ENCODE measurements at regions not wholly inside any gene's neighbourhood (a gene's known extent, or its start where the extent isn't known, plus 50 kb on each side); places are given as distances from the start of the nearest gene placed in this dataset.

- TF ChIP-seq CTCF (IDR thresholded peaks at IDR 0.05): no peak
- no peak for DNase-seq (ENCODE audit: low spot score)
- no peak for ATAC-seq (ENCODE audit: low FRiP score)
Measured at GRCh38 chr11:97800891-97801290, 1219.9 kb upstream of the CNTN5 start.

- DNase-seq (ENCODE audit: low spot score) (no peak), ATAC-seq (ENCODE audit: low FRiP score) (no peak)
- TF ChIP-seq CTCF (IDR thresholded peaks at IDR 0.05): no peak
Measured at GRCh38 chr11:97814325-97814959, 1206.3 kb upstream of the CNTN5 start.

GRCh38 chr11:97815667-97816066 lies 1205.1 kb upstream of the CNTN5 start:
- ATAC-seq (ENCODE audit: low FRiP score): no peak

GRCh38 chr11:97832451-97832850 lies 1188.3 kb upstream of the CNTN5 start:
- no peak for ATAC-seq (ENCODE audit: low FRiP score)
- no peak for DNase-seq (ENCODE audit: low spot score)
- TF ChIP-seq CTCF (IDR thresholded peaks at IDR 0.05): no peak

More at GRCh38 chr11:97815667-97816066, 1205.1 kb upstream of the CNTN5 start:
- DNase-seq (ENCODE audit: low spot score): no peak
- TF ChIP-seq CTCF (IDR thresholded peaks at IDR 0.05): no peak

GRCh38 chr11:97833412-97833811 lies 1187.3 kb upstream of the CNTN5 start:
- ATAC-seq (ENCODE audit: low FRiP score) (no peak), DNase-seq (ENCODE audit: low spot score) (no peak)
- TF ChIP-seq CTCF (IDR thresholded peaks at IDR 0.05): no peak

- ATAC-seq (ENCODE audit: low FRiP score) (no peak), DNase-seq (ENCODE audit: low spot score) (no peak)
- no peak for TF ChIP-seq CTCF (IDR thresholded peaks at IDR 0.05)
Measured at GRCh38 chr11:97844016-97844415, 1176.7 kb upstream of the CNTN5 start.

- ATAC-seq (ENCODE audit: low FRiP score): no peak
- no peak for TF ChIP-seq CTCF (IDR thresholded peaks at IDR 0.05)
- DNase-seq (ENCODE audit: low spot score): no peak
Measured at GRCh38 chr11:97847730-97848129, 1173.0 kb upstream of the CNTN5 start.
